ENCODE measurements at regions not wholly inside any gene's neighbourhood (a gene's known extent, or its start where the extent isn't known, plus 50 kb on each side); places are given as distances from the start of the nearest gene placed in this dataset.

DNA sequence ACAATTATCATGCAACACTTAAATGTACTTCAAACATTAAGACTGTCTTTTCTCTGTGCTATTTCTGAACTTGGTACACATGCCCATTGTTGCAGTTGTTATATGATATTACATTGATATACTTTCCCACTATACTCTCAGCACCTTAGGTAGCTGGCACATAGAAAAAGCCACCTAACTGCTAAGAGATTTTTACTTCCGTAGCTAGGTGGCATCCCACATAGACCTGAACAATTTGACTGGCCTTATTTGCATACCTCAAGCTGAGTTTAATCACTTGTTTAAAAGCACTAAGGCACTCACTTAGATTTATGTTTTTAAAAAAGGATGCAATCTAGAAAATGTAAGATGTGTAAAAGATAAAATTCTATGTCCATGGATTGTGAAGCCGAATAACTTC, 194.2 kb downstream of the POU4F1 start:
- H3K4me3 ChIP-seq = no peak overlapping the region
- in situ Hi-C loops (cut with MboI) = no loop called here
- 1 to 13% methylated on average over 2 of the region's 2 CpGs for WGBS, 2 experiments (ENCODE audit: low coverage in 1 of 2, low lambda C conversion rate in 2 of 2, missing lambda C conversion rate in 2 of 2)

GRCh38 chr13:78404846-78405360, 198.4 kb downstream of the POU4F1 start:
- no peak overlapping the region for H3K9ac ChIP-seq
- in situ Hi-C loops (cut with MboI) = no loop called here
- H3K9me3 ChIP-seq (ENCODE audit: low read depth) = no peaks in the 10 kb centered on the region
- no peaks in the 10 kb centered on the region for H3K79me2 ChIP-seq (ENCODE audit: insufficient read depth)
- no peak overlapping the region for H2AFZ ChIP-seq
- no peaks in the 10 kb centered on the region for H3K27me3 ChIP-seq (replicated peaks; ENCODE audit: insufficient read depth)
- no peaks in the 10 kb centered on the region for H4K20me1 ChIP-seq (ENCODE audit: insufficient read depth)
- TF ChIP-seq EZH2phosphoT487 (IDR thresholded peaks at IDR 0.05; ENCODE audit: insufficient read depth, low read depth) (no peak), EZH2 (IDR thresholded peaks at IDR 0.05; ENCODE audit: insufficient read depth, poor library complexity, severe bottlenecking) (no peak)
- H3F3A ChIP-seq (ENCODE audit: insufficient read depth) = no peaks in the 10 kb centered on the region
- H3K4me2 ChIP-seq (ENCODE audit: unreplicated experiment) = no peak overlapping the region
- H3K27ac ChIP-seq = no peak overlapping the region
- no peaks in the 10 kb centered on the region for H3K36me3 ChIP-seq (ENCODE audit: low read depth)
- no peak for DNase-seq
- H3K4me1 ChIP-seq (ENCODE audit: insufficient read depth) = no peaks in the 10 kb centered on the region
- 16 to 23% methylated on average over 6 of the region's 6 CpGs for WGBS, 2 experiments (ENCODE audit: low coverage in 1 of 2, low lambda C conversion rate in 2 of 2, missing lambda C conversion rate in 2 of 2)
- H3K4me3 ChIP-seq = no peak overlapping the region
- H3K9me2 ChIP-seq (ENCODE audit: insufficient read depth) = no peaks in the 10 kb centered on the region

More for the DNA sequence above, 194.2 kb downstream of the POU4F1 start:
- no peaks in the 10 kb centered on the region for H3K9me3 ChIP-seq (ENCODE audit: low read depth)
- H3K36me3 ChIP-seq (ENCODE audit: low read depth) = no peaks in the 10 kb centered on the region
- DNase-seq = no peak
- no peak overlapping the region for H3K9ac ChIP-seq
- no peaks in the 10 kb centered on the region for H3K27me3 ChIP-seq (replicated peaks; ENCODE audit: insufficient read depth)
- no peaks in the 10 kb centered on the region for H3K4me1 ChIP-seq (ENCODE audit: insufficient read depth)
- H3K4me2 ChIP-seq (ENCODE audit: unreplicated experiment) = no peak overlapping the region
- no peaks in the 10 kb centered on the region for H3F3A ChIP-seq (ENCODE audit: insufficient read depth)
- no peak overlapping the region for H2AFZ ChIP-seq
- TF ChIP-seq EZH2phosphoT487 (IDR thresholded peaks at IDR 0.05; ENCODE audit: insufficient read depth, low read depth) (no peak), EZH2 (IDR thresholded peaks at IDR 0.05; ENCODE audit: insufficient read depth, poor library complexity, severe bottlenecking) (no peak)
- H3K27ac ChIP-seq = no peak overlapping the region
- H3K79me2 ChIP-seq (ENCODE audit: insufficient read depth) = no peaks in the 10 kb centered on the region
- no peaks in the 10 kb centered on the region for H4K20me1 ChIP-seq (ENCODE audit: insufficient read depth)
- H3K9me2 ChIP-seq (ENCODE audit: insufficient read depth) = no peaks in the 10 kb centered on the region

DNA sequence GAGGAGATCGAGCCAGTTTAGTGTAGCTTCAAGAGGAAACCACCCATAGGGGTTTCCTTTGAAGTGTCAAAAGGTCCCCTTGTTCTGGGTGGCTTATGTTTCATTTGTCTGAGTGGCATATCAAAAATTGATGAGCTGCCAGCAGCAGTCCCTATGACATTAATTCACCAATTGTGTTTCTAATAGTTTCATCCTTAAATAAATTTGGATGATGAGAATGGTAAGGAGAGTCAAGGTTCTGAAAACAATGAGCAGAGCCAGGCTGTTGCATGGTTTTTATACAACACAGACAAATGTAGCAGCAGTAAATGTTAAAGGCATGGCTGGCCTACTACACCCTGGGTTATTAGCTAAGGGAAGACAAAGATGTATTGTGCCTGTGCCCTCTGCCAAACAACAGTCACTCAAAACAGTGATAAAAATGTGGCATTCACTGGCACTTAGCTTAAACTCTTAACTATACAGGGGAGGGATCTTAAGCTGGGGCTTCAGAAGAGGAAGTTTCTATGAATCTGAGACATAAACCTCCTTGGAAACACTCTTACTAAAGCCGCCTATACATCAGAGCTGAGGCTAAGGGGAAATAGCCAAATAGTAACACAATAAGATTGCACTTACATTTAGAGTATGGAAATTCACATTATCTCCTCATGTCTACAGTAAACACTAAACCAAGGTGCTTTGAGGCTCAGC, 200.5 kb downstream of the POU4F1 start:
- Histone ChIP-seq H4K20me1 (ENCODE audit: insufficient read depth) (no peaks in the 10 kb centered on the region), H3K4me1 (ENCODE audit: insufficient read depth) (no peaks in the 10 kb centered on the region), H3K79me2 (ENCODE audit: insufficient read depth) (no peaks in the 10 kb centered on the region), H3K27ac (no peak overlapping the region), H3K9ac (no peak overlapping the region), H3K4me3 (no peak overlapping the region), H2AFZ (no peak overlapping the region), H3K9me3 (ENCODE audit: low read depth) (no peaks in the 10 kb centered on the region), H3K27me3 (replicated peaks; ENCODE audit: insufficient read depth) (no peaks in the 10 kb centered on the region), H3K4me2 (ENCODE audit: unreplicated experiment) (no peak overlapping the region), H3K9me2 (ENCODE audit: insufficient read depth) (no peaks in the 10 kb centered on the region), H3F3A (ENCODE audit: insufficient read depth) (no peaks in the 10 kb centered on the region), H3K36me3 (ENCODE audit: low read depth) (no peaks in the 10 kb centered on the region)
- DNase-seq = no peak
- in situ Hi-C loops (cut with MboI) = no loop called here
- 3 to 9% methylated on average over 2 of the region's 2 CpGs for WGBS, 2 experiments (ENCODE audit: low coverage in 1 of 2, low lambda C conversion rate in 2 of 2, missing lambda C conversion rate in 2 of 2)
- TF ChIP-seq EZH2phosphoT487 (IDR thresholded peaks at IDR 0.05; ENCODE audit: insufficient read depth, low read depth) = no peak
- TF ChIP-seq EZH2 (IDR thresholded peaks at IDR 0.05; ENCODE audit: insufficient read depth, poor library complexity, severe bottlenecking) = no peak

DNA sequence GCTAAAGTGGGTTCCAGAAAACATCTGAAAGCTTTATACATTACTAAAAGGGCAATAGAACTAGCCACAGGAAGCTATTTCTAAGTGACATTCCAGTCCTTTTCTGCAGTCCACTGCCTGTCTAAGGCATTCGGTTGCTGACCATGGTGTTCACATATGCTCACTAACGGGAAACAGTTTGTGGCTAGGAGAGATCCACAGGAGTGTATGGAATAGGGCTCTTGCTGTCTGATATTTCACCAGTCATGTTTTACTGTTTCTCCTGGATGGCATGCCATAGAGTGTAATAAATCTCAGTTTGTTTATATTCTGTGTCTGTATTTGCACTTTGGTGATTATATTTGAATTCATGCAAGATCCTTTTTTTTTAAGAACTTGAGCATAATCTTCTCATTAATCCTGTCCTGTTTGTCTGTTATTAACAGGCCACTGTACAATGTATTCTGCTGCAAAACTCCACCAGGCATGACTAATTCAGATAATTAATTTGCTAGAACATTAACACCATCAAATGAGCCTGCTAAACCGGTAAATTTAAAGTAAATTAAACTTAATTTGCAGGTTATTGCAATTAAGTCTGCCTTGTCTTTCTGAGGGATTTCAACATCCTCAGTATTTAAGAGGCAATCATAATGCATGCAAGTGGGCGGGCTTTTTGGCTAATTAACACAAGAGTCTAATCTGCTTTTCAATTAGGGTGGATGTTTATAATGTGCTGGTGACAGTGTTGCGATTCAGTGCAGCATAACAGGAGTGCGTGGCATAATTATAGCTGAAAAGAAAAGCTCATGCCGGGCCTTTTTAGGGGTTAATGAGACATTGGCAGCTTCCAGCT, 201.3 kb downstream of the POU4F1 start:
- Histone ChIP-seq H3K4me1 (ENCODE audit: insufficient read depth) (no peaks in the 10 kb centered on the region), H3K79me2 (ENCODE audit: insufficient read depth) (no peaks in the 10 kb centered on the region), H3K27me3 (replicated peaks; ENCODE audit: insufficient read depth) (no peaks in the 10 kb centered on the region), H3K9me2 (ENCODE audit: insufficient read depth) (no peaks in the 10 kb centered on the region), H4K20me1 (ENCODE audit: insufficient read depth) (no peaks in the 10 kb centered on the region), H3K9me3 (ENCODE audit: low read depth) (no peaks in the 10 kb centered on the region), H3K4me3 (no peak overlapping the region), H2AFZ (no peak overlapping the region), H3K9ac (no peak overlapping the region), H3K27ac (no peak overlapping the region), H3K4me2 (ENCODE audit: unreplicated experiment) (no peak overlapping the region), H3F3A (ENCODE audit: insufficient read depth) (no peaks in the 10 kb centered on the region), H3K36me3 (ENCODE audit: low read depth) (no peaks in the 10 kb centered on the region)
- no peak for DNase-seq
- TF ChIP-seq EZH2 (IDR thresholded peaks at IDR 0.05; ENCODE audit: insufficient read depth, poor library complexity, severe bottlenecking) = no peak
- in situ Hi-C loops (cut with MboI) = no loop called here
- WGBS, 2 experiments (ENCODE audit: low coverage in 1 of 2, low lambda C conversion rate in 2 of 2, missing lambda C conversion rate in 2 of 2) = 9 to 16% methylated on average over 7 of the region's 7 CpGs

All from GM23248 (cell line).